GM19455 (cell line): ENCODE measurements at regions not wholly inside any gene's neighbourhood (a gene's known extent, or its start where the extent isn't known, plus 50 kb on each side); places are given as distances from the start of the nearest gene placed in this dataset.

Source experiments
- ATAC-seq: cut with Tn5 transposase; IDR thresholded peaks from one replicate; pipeline ENCODE4 v1.9.1; 2021; ENCODE audit not compliant: unreplicated experiment

DNA sequence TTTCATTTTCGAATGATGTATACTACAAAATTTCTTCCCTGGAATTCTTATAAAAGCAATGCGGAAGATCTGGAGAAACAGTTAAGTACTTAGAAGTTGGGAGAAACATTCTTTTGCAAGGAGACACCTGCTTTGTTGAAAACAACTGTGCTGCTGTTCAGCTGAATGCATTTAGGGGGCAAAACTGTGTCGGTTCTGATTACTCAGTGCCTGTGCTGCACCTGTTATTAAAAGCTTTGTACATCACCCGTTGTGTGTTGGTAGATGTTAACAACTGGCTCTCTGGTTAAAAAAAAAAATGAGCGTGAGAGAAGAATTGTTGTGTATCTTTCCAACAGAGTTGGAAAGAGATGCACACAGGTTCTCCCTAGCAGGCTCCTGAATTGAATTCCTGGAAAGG lies 184.1 kb upstream of the HHIP start:
- ATAC-seq = no peak

DNA sequence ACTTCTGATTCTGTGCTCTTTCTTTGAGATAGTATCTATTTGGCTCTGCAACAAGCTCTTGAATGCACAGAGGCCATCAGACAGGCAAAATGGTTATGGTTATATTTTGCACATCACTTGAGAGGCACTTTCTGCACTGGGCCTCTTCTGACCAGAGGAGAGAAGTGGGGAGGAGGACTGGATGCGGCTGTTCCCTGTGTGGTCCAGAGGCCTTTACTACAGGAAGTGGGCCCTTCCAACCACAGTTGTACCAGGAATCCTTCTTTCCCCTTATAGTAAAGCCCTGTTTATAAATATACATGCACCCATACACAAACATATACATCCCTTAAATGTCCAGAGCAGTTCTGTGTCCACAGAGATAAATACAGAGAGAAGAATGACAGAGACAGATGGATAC lies 182.7 kb upstream of the HHIP start:
- ATAC-seq = no peak

- no peak for ATAC-seq
Observed at GRCh38 chr4:144463896-144464295, 182.1 kb upstream of the HHIP start.

GRCh38 chr4:144465546-144465945 lies 180.4 kb upstream of the HHIP start:
- no peak for ATAC-seq

DNA sequence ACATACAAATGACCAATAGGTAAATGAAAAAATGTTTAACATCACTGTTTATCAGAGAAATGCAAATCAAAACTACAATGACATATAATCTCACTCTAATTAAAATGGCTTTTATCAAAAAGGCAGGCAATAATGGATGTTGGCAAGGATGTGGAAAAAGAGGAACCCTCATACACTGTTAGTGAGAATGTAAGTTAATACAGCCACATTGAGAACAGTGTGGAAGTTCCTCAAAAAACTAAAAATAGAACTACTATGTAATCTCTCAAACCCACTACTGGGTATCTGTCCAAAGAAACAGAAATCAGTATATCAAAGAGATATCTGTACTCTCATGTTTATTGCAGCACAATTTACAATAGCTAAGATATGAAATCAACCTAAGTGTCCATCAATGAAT lies 165.9 kb upstream of the HHIP start:
- no peak for ATAC-seq

DNA sequence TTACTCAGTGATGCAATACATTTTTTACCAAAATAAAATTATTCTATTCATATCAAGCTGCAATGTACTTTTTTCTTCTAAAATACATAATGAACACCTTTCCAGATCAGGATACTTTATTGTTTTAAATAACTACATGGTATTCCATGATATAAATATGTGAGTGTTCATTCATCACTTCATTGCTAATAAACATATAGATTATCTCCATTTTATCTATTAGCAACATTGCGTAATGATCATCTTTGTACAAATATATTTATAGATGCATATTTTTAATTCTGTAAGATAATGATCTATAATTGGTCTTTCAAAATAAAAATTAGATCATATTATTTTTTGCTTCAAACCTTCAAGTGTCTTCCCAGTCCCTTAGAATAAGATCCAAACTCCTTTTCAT lies 156.1 kb upstream of the HHIP start:
- no peak for ATAC-seq

- no peak for ATAC-seq
Observed at GRCh38 chr4:144494280-144494679, 151.7 kb upstream of the HHIP start.

DNA sequence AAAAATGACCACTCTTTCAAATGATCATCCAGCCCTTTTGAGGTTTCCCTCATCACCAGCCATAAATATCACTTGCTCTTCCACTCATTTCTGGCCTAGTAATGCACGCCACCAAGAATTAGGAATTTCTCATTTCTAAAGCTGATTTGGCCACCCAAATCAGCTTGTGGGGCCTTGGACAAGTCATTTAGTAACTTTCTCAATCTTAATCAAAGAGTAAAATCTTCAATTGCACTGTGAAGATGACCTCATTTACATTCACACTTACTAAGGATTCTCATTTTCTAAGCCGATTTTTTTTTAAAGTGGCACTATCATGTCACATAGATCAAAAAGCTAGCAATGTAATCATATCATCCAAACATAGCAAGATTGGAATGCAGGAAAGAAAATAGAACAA lies 150.0 kb upstream of the HHIP start:
- ATAC-seq = no peak

- peak; percentile 85 for ATAC-seq
Observed at GRCh38 chr4:144499777-144500176, 146.2 kb upstream of the HHIP start.

DNA sequence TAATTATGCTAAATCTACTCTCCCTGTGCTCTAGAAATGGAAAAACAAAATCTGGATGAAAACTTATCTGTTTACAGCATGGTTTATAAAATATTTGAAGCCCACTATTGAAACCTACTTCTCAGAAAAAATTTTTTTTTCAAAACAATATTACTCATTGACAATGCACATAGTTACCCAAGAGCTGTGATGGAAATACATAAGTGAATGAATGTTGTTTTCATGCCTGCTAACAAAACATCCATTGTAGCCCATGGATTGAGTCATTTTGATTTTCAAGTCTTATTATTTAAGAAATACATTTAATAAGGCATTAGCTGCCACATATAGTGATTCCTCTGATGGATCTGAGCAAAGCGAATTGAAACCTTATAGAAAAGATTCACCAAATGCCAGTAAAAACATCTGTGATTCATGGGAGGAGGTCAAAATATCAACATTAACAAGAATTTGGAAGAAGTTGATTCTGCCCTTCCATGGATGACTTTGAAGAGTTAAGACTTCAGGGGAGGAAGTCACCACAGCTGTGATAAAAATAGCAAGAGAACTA lies 144.7 kb upstream of the HHIP start:
- no peak for ATAC-seq

DNA sequence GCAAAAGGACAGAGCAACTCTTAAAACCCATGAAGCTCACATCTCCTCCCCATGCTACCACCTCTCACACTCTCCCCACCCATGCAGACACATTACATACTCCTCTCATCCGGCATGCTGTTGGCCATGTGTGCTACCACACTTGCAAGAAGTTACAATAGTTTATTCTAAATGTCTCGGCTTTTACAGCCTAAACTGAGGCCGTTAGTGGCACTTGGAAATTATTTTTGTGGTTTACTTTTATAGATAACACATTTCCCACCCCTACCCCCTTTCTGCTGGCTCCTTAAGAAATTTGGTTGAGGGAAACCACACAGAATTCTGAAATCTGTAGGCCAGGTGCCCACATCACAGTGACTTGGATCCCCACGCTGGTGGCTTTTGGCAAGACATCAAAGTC lies 141.1 kb upstream of the HHIP start:
- ATAC-seq = no peak

GRCh38 chr4:144507311-144508101 lies 138.4 kb upstream of the HHIP start:
- ATAC-seq = no peak

DNA sequence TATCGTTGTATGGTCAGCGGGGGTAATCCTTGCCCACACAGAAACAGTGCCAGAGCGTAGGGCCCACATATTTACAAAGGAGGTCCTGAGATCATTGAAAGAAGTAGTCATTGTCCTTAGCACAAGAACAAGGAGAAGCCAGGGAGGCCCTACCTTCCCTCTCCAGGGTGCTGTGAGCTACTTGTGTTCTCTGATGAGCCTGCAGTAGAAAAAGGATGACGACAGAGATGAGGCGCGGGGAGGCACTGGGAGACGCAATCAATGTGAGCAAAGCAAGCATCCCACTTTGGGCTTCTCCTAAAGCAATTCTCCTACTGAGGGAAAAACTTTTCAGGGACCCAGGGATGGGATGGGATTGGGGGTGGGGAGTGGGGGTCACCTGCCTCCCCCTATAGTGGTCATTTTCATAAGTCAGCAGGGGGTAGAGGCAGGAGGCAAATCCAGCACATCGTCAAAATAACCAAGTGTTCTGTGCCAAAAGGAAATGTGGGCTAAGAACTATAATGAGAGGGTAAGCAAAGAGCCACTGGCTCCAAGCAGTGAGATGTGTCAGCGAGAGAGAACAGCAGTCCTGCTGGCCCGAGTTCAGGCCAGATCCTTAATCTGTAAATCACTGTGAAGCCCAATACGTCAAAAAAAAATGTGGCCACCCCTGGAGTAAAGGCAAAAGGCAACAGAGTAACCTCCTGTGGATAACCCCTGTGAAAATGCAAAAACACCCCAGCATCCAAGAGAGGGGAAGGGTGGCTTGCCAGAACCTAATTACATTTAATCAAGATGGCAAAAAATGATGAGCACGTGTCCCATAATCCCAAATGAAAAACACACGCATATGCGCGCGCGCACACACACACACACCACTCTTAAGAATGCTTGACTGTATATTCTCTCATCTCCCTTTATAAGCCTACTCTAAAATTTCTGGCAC lies 136.6 kb upstream of the HHIP start:
- no peak for ATAC-seq

DNA sequence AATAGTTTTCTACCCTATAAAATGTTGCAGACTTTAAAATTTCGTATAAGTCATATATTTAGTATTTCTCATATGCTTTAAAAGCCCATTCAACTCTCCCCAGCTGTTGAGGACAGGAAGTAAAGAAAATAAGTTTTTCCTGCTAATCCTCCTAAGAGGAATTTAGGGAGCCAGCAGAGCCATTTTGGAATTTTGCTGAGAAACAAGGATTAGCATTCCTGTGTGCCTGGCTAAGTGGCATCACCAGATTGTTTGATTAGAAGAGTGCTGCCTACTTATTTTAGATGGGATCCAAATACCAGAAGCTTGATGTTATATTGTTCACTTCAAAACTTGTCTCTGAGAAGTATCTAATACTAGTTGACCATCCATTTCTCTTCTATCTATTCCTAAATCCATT lies 131.2 kb upstream of the HHIP start:
- ATAC-seq = no peak

DNA sequence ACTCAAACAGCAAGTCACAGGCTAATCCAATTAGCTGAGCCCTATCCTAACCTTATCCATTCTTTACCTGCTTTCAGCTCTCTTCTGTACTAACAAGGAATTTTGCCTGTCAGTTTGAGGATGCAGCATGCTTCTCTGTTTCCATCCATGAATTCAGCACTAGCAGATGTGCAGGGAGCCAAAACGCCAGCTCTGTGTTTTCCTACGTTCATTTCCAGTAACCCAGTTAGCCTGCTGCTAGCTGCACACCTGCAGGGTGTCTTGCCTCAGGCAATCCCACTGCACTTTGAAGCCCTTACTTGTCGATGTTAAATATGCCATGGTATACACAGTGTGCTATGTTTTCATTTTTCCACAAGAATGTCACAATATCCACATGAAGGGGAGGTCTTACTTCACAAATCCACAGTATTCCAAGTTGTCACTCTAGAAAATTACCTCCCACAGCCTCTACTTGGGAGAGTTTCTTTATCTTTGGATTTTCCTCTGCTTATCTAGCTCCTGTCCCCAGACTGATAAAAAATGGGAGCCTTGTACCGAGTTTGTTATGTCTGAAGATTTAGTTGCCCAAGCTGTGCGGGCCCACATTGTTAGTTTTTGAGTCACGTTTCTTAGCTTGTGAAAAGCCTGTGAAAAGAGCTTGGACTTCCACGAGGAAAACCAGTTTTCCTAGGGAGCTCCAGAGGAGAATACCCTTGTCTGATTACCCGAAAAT lies 127.6 kb upstream of the HHIP start:
- ATAC-seq = no peak

DNA sequence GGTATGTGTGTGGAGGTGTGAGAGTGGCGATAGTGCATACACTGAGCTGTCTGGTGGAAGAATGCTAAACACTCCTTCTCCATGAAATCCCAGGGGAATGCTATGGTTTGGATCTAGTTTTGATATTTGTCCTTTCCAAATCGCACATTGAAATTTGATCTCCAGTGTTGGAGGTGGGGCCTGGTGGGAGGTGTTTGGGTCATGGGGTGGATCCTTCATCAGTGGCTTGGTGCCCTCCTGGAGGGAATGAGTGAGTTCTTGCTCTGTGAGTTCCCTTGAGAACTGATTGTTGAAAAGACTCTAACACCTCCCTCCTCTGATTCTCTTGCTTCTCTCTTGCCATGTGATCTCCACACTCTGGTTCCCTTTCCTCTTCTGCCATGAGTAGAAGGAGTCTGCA lies 114.1 kb upstream of the HHIP start:
- ATAC-seq = no peak

GRCh38 chr4:144547678-144548298 lies 98.2 kb upstream of the HHIP start:
- ATAC-seq = peak; percentile 99

GRCh38 chr4:144556636-144557035 lies 89.3 kb upstream of the HHIP start:
- ATAC-seq = no peak

DNA sequence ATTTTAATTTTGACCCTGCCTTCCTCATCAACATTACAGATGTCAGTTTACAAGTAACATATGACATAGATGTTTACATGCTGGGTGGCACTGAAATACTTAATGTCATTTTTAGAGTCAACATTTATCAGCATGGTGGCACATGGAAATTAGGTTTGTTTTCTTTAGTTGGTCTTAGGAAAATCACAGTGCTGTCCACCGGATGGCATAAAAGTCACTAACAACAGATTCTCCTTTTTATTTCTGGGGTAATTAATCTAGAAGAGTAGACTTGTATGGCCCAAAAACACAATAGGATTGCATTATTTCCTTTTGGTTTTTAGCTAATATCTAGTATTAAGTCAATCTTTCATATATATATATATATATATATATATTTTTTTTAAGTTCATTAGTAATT lies 88.6 kb upstream of the HHIP start:
- ATAC-seq = no peak

- ATAC-seq = no peak
Observed at GRCh38 chr4:144562019-144562705, 83.8 kb upstream of the HHIP start.
